Thyroid gland (tissue), 4 donors: ENCODE measurements at regions not wholly inside any gene's neighbourhood (a gene's known extent, or its start where the extent isn't known, plus 50 kb on each side); places are given as distances from the start of the nearest gene placed in this dataset.

ENCODE experiments used
- CTCF ChIP-seq, 6 experiments: fragments of 200-600 bp in 3 of 6; fragments of 450-650 bp in 3 of 6; sonication (generic) in 3 of 6; IDR thresholded peaks; one replicate each; pipeline ENCODE4 v1.5.1; 2016 to 2019; ENCODE audit warnings: antibody characterized with exemption in 6 of 6, mild to moderate bottlenecking in 2 of 6, inconsistent platforms in 1 of 6, moderate library complexity in 1 of 6
- POLR2A ChIP-seq, 2 donors: fragments of 450-650 bp; IDR thresholded peaks; one replicate each; pipeline ENCODE4 v1.6.1; 2017; ENCODE audit warnings: antibody characterized with exemption in 2 of 2, mild to moderate bottlenecking in 2 of 2, moderate library complexity in 1 of 2

GRCh38 chr3:182609575-182610156 is 183.6 kb upstream of the ATP11B start:
- TF ChIP-seq CTCF (IDR thresholded peaks at IDR 0.05) (no peak), POLR2A (IDR thresholded peaks at IDR 0.05) (no peak)
